H54 (cell line): ENCODE measurements at regions not wholly inside any gene's neighbourhood (a gene's known extent, or its start where the extent isn't known, plus 50 kb on each side); places are given as distances from the start of the nearest gene placed in this dataset.

Experiments
- DNase-seq: peaks from one replicate; pipeline ENCODE4 v3.0.0; 2011; ENCODE audit warnings: low spot score, mixed read lengths; ENCODE audit not compliant: insufficient read length
- FAIRE-seq: peaks from 3 replicates; lab custom pipeline; 2011; peaks lifted over from hg19 to GRCh38; lab: Jason Lieb, UNC
- POLR2A ChIP-seq: IDR thresholded peaks from 2 replicates; pipeline ENCODE4 v1.6.1; 2011; ENCODE audit warnings: low read depth, mild to moderate bottlenecking, low read length

GRCh38 chr3:76378789-76379188, 593.4 kb upstream of the ZNF717 start:
- TF ChIP-seq POLR2A: no peak
- FAIRE-seq (no peak), DNase-seq (no peak)

- FAIRE-seq: no peak
- no peak for TF ChIP-seq POLR2A
- no peak for DNase-seq
These were observed 598.4 kb upstream of the ZNF717 start for GRCh38 chr3:76383781-76384180.

GRCh38 chr3:76387000-76387399, 601.7 kb upstream of the ZNF717 start:
- no peak for DNase-seq
- TF ChIP-seq POLR2A: no peak
- FAIRE-seq: no peak

GRCh38 chr3:76400141-76400540, 614.8 kb upstream of the ZNF717 start:
- no peak for TF ChIP-seq POLR2A
- DNase-seq: no peak
- no peak for FAIRE-seq

GRCh38 chr3:76402926-76403325, 617.6 kb upstream of the ZNF717 start:
- TF ChIP-seq POLR2A: no peak
- FAIRE-seq (no peak), DNase-seq (no peak)

GRCh38 chr3:76403556-76403955, 618.2 kb upstream of the ZNF717 start:
- DNase-seq (no peak), FAIRE-seq (no peak)
- no peak for TF ChIP-seq POLR2A

- no peak for TF ChIP-seq POLR2A
- no peak for FAIRE-seq
- no peak for DNase-seq
These were observed 619.8 kb upstream of the ZNF717 start for GRCh38 chr3:76405196-76405595.

- DNase-seq (no peak), FAIRE-seq (no peak)
- no peak for TF ChIP-seq POLR2A
These were observed 625.5 kb upstream of the ZNF717 start for GRCh38 chr3:76410762-76411281.

- DNase-seq: no peak
- TF ChIP-seq POLR2A: no peak
- no peak for FAIRE-seq
These were observed 624.5 kb upstream of the ROBO2 start for GRCh38 chr3:76415384-76415783.

GRCh38 chr3:76429581-76430177, 610.2 kb upstream of the ROBO2 start:
- FAIRE-seq: no peak
- DNase-seq: no peak
- no peak for TF ChIP-seq POLR2A

GRCh38 chr3:76432396-76432795, 607.5 kb upstream of the ROBO2 start:
- FAIRE-seq (no peak), DNase-seq (no peak)
- TF ChIP-seq POLR2A: no peak

GRCh38 chr3:76436894-76437293, 603.0 kb upstream of the ROBO2 start:
- DNase-seq (no peak), FAIRE-seq (no peak)

GRCh38 chr3:76438971-76439370, 600.9 kb upstream of the ROBO2 start:
- no peak for TF ChIP-seq POLR2A
- DNase-seq: no peak
- FAIRE-seq: no peak

More at GRCh38 chr3:76436894-76437293, 603.0 kb upstream of the ROBO2 start:
- TF ChIP-seq POLR2A: no peak

- FAIRE-seq: no peak
These were observed 597.5 kb upstream of the ROBO2 start for GRCh38 chr3:76442374-76442915.

GRCh38 chr3:76456322-76456721, 583.6 kb upstream of the ROBO2 start:
- FAIRE-seq (no peak), DNase-seq (no peak)
- no peak for TF ChIP-seq POLR2A

More at GRCh38 chr3:76442374-76442915, 597.5 kb upstream of the ROBO2 start:
- TF ChIP-seq POLR2A: no peak
- DNase-seq: no peak
